GM12864 (cell line): ENCODE measurements at regions not wholly inside any gene's neighbourhood (a gene's known extent, or its start where the extent isn't known, plus 50 kb on each side); places are given as distances from the start of the nearest gene placed in this dataset.

ENCODE experiments used
- DNase-seq: peaks from one replicate; pipeline ENCODE4 v3.0.0-alpha.2; 2011; ENCODE audit warnings: low read depth
- H3K4me3 ChIP-seq: 2 replicates; pipeline ENCODE4 v1.5.1; 2011; ENCODE audit warnings: mild to moderate bottlenecking, low read depth, low read length, control low read depth
- TF ChIP-seq, protein P1 (sequence below): IDR thresholded peaks from 2 replicates; pipeline ENCODE4 v1.5.1; 2011; ENCODE audit warnings: low read depth, mild to moderate bottlenecking, moderate library complexity, low read length, control low read depth, inconsistent platforms; ENCODE audit errors: missing control alignments

DNA sequence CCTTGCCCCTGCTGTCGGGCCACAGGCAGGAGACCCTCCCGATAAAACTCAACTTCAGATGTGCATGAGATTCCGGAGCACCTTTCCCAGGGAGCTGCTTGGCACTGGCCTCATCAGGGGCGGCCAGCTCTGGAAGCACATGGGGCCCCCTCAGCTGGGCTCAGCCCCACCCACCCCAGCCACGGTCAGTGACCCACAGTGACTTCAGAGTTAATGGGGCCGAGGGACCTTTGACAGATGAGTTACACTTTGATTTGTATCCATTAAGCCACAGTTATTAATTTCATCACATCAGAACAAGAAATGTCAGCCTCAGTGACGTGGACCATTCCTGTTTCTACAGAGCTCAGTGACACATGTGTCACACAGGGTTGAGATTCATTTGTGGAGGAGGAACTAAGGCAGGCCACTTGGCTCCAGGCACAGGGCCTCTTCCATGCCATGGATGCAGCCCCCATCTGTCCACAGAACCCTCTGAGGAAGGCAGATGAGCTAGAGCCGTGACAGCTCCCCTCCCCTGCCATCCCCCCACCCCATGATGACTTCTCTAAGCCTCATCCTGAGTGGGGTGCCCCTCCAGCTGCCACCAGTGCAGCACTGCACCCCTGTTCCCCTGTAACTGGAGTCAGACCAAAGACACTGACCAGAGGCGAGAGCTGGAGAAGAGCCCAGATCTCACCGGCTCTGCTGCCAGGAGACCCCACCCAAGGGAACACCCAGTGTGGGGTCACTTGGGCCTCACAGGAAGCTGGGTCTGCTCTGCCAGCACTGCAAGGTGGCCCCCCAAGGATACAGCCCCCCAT is 69.4 kb upstream of the ADAMTS2 start:
- TF ChIP-seq, protein P1, sequence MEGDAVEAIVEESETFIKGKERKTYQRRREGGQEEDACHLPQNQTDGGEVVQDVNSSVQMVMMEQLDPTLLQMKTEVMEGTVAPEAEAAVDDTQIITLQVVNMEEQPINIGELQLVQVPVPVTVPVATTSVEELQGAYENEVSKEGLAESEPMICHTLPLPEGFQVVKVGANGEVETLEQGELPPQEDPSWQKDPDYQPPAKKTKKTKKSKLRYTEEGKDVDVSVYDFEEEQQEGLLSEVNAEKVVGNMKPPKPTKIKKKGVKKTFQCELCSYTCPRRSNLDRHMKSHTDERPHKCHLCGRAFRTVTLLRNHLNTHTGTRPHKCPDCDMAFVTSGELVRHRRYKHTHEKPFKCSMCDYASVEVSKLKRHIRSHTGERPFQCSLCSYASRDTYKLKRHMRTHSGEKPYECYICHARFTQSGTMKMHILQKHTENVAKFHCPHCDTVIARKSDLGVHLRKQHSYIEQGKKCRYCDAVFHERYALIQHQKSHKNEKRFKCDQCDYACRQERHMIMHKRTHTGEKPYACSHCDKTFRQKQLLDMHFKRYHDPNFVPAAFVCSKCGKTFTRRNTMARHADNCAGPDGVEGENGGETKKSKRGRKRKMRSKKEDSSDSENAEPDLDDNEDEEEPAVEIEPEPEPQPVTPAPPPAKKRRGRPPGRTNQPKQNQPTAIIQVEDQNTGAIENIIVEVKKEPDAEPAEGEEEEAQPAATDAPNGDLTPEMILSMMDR = no peak
- DNase-seq = no peak
- no peak overlapping the region for H3K4me3 ChIP-seq

DNA sequence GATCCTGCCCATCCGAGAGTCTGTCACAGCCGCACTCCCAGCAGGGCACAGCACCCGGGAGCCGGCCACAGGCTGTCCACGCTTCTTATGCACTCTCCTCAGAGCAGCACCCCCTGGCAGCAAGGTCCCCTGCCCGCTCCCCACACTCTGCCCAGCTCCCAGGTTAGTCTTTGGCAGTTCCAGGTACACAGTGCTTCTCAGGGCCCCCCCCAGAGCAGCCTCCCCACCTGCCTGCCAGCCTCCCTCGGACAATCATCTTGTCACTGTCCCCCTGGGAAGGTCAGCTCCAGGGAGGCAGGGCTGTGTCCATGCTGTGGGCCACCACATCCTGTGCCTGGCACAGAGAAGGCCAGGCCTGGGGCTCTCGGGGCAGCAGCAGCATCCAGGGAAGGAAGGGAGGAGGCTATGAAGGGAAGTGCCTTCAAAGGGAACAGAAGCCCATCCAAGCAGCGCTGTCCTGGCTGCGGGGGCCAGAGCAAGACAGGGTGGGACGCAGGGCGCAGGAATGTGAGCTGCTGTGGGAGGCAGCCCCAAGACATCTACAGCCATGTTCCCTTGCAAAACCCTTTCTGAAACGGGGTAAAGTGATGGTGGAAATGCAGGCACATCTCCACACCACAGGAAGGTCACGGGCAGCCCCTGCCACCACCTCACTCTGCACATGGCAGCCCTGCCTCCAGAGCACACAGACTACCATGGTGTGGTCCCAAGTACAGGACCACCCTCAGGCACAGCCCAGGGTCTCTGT is 68.6 kb upstream of the ADAMTS2 start:
- no peak for DNase-seq
- TF ChIP-seq, protein P1 = no peak
- H3K4me3 ChIP-seq = no peak overlapping the region

DNA sequence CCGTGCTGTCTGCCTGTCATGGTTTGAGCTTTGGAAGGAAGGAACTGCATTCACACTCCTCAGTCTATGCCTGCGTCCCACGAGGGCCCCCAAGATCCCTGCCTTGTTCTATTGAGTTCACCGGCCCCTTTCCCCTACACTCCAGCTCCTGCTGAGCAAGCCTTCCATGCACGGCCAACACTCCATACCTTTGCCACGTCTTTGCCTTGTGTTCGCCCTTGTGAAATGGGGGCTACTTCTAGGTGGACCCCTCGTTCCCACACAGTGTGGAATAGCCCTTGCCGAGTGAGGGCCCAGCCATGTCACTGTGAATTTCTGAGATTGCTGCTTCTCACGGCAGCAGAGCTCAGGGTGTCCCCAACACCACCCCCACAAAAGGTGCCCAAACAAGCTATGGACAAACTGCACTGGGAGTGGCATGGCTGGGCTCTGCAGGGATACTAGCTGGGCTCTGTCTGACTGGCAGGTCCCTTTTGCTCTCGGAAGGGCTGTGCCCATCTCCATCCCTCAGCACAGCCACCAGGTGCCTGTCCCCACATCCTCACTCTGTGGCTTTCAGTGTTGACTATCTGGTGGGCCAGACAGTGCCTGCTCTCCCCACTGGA is 67.9 kb upstream of the ADAMTS2 start:
- TF ChIP-seq, protein P1 = no peak
- DNase-seq = no peak

DNA sequence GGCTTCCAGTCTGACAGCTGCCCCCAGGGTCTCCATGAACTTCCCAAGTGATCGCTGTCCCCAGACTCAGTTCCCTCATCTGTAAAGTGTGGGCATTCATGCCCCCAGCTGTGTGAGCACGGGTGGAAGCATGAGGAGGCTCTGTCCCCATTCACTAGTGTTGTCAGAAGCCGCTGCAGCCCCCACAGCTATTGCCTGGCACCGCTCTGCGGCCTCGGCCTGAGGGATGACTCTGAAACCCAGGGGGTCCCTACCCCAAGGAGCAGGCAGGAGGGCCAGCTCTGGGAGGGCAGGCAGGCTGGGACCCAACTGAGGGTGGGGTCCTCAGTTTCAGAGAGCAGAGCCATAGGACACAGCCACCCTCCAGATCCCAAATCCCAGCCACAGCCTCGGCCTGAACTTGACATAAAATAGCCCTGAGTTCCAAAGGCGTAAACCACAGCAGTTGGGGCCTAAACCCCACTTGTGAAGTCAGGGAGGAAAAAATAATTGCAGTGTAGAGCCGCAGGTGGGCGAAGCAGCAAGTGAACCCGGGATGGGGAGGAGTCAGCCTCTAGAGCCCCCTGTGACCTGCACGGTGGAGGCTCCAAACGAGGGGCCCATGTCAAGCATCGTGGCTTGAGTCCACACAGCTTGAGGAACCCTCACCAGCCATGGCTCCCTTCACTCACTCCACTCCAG is 66.0 kb upstream of the ADAMTS2 start:
- TF ChIP-seq, protein P1 = no peak
- H3K4me3 ChIP-seq = no peak overlapping the region
- DNase-seq = no peak

More for the DNA sequence above, 67.9 kb upstream of the ADAMTS2 start:
- no peak overlapping the region for H3K4me3 ChIP-seq

DNA sequence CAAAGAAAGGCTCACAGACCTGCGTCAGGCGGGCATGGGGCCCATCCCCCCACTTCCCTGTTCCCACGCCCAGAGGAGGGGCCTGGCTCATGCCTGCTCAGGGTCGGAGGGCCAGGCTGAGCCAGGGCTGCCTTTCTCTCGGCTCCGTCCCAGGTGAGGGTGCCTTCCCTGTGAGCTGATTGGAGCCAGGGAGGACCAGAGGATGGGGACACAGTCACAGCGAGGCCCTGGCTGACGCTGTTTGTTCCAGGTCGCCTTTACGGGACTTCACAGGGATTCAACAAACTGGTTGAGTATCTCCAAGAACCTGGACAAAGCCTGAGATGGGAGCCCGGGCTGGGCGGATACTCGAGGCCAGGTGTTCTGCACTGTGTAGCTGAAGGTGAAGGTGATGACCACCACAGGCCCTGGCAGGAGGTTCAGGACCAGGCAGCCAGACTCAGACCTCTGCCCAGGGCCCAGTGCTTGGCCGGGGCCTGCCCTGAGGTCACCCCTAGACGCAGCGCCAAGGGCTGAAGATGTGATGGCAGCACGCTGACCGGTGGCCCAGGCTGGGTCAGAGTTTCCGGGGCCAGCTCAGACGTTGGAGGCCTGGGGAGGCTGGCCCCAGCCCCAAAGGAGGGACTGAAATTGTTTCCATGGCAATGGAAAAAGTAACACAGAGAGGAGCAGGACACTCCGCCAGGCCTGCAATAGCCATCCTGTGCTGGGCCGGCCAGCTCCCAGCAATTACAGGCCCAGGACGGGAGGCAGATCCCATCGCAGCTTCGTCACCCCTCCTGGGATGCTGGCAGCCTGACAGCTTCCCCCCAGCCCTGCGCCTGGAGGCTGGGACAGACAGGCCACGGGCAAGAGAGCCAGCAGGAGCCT is 65.3 kb upstream of the ADAMTS2 start:
- DNase-seq = no peak
- TF ChIP-seq, protein P1 = no peak
- no peak overlapping the region for H3K4me3 ChIP-seq

DNA sequence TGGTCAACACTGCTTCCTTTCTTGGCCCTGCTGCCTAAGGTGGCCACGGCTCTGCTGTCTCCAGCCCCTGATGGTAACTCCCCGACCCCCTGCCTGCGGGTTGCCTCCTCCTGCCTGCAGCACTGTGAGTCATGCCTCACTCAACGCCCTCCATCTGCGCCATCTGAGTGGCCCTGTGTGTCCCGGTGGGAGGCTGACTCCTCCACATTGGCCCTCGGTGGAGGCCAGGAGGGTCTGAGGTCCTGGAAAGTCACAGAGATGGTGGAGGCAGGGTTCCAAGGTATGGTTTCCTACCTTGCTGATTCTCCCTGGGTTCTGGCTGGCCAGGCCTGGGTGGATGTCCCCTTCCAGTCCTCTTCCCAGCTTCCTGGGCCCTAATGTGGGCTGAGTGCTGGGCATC is 64.5 kb upstream of the ADAMTS2 start:
- H3K4me3 ChIP-seq = no peak overlapping the region
- TF ChIP-seq, protein P1 = no peak
- DNase-seq = no peak
